DOHH2 (cell line): ENCODE measurements at regions not wholly inside any gene's neighbourhood (a gene's known extent, or its start where the extent isn't known, plus 50 kb on each side); places are given as distances from the start of the nearest gene placed in this dataset.

Source experiments
- CTCF ChIP-seq: fragments of 200-600 bp; sonication (generic); IDR thresholded peaks from one replicate; pipeline ENCODE4 v1.5.1; 2014; ENCODE audit warnings: antibody characterized with exemption, mild to moderate bottlenecking, low read depth, low read length; ENCODE audit not compliant: poor library complexity, severe bottlenecking
- EZH2phosphoT487 ChIP-seq: fragments of 200-600 bp; sonication (generic); IDR thresholded peaks from 2 replicates; pipeline ENCODE4 v1.6.1; 2017; ENCODE audit warnings: borderline replicate concordance, mild to moderate bottlenecking, antibody characterized with exemption, low read length, moderate library complexity, mixed read lengths

DNA sequence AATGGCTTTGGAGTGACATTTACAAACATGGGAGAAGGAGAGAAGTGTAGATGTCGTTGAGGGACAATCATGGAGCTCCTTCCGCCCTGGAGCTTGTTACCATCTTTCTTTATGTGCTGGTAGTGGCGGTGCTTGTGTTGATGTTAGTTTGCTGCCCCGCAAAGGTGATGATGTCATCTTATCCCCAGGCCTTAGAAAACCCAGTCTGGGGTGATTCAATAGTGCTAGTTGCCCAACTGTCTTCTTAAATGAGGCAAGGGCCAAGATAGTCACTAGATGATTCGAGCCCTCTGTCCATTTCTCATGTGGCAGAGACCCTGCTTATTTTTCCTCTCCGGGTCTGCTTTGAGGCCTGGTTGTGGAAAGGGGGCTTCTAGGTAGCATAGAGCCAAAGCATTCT, 277.4 kb downstream of the CCSER2 start:
- no peak for TF ChIP-seq CTCF
- no peak for TF ChIP-seq EZH2phosphoT487
